Endothelial cell of umbilical vein (primary cell): ENCODE measurements at regions not wholly inside any gene's neighbourhood (a gene's known extent, or its start where the extent isn't known, plus 50 kb on each side); places are given as distances from the start of the nearest gene placed in this dataset.

Experiments used
- EZH2 ChIP-seq: IDR thresholded peaks from 2 replicates; pipeline ENCODE4 v1.6.1; 2012; ENCODE audit warnings: borderline replicate concordance, low read depth, mild to moderate bottlenecking, moderate library complexity, low read length, inconsistent platforms; ENCODE audit not compliant: severe bottlenecking
- GATA2 ChIP-seq: IDR thresholded peaks from 2 replicates; pipeline ENCODE4 v1.7.0; 2011; ENCODE audit warnings: low read depth, mild to moderate bottlenecking, moderate library complexity, mixed read lengths, low read length; ENCODE audit not compliant: insufficient read length, insufficient read depth
- MYC ChIP-seq: IDR thresholded peaks from one replicate; pipeline ENCODE4 v1.6.1; 2011; ENCODE audit warnings: mild to moderate bottlenecking, low read depth, low read length
- POLR2A ChIP-seq: IDR thresholded peaks from 2 replicates; pipeline ENCODE4 v1.6.1; 2012; ENCODE audit warnings: low read depth, mild to moderate bottlenecking, control low read depth, low read length
- POLR2AphosphoS5 ChIP-seq: IDR thresholded peaks from 2 replicates; pipeline ENCODE4 v1.6.1; 2012; ENCODE audit warnings: low read depth, mild to moderate bottlenecking, control low read depth, low read length, moderate library complexity; ENCODE audit not compliant: insufficient read depth
- TF ChIP-seq, protein P1 (sequence below), 2 donors: IDR thresholded peaks; 1 replicate in 1 of 2; 2 replicates in 1 of 2; pipeline ENCODE4 v1.5.1; 2011; ENCODE audit warnings: low read length in 2 of 2, mild to moderate bottlenecking in 2 of 2, moderate library complexity in 2 of 2, control low read depth in 1 of 2, inconsistent platforms in 1 of 2, low read depth in 1 of 2; ENCODE audit not compliant: insufficient read depth in 1 of 2; ENCODE audit errors: extremely low read depth in 1 of 2
- TF ChIP-seq, protein P2 (sequence below): IDR thresholded peaks from 2 replicates; pipeline ENCODE4 v1.6.1; 2011; ENCODE audit not compliant: insufficient read depth, insufficient read length

DNA sequence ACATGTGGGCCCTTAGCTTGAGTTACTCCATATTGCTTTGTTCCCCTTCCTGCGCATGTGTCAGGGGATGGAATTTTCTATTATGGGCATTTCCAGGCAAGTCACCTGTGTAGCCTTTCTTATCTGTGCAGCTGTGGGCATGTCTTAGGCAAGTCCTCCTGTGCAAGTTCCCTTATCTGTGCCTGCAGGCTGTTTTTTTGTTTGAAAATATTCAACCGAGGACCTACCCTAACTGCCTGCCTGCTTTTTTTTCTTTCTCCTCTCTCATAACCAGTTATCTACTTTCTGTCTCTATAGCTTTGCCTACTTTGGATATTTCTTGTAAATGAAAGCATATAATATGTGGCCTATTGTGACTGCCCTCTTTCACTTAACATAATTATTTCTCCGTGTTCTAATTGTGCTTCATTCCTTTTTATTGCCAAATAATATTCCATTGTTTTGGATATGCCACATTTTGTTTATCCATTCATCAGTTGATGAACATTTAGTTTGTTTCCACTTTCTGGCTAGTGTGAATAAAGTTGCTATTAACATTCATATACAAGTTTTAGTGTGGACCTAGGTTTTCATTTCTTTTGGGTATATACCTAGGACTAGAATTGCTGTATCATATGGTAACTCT, 83.6 kb upstream of the CADM1 start:
- TF ChIP-seq, protein P1, sequence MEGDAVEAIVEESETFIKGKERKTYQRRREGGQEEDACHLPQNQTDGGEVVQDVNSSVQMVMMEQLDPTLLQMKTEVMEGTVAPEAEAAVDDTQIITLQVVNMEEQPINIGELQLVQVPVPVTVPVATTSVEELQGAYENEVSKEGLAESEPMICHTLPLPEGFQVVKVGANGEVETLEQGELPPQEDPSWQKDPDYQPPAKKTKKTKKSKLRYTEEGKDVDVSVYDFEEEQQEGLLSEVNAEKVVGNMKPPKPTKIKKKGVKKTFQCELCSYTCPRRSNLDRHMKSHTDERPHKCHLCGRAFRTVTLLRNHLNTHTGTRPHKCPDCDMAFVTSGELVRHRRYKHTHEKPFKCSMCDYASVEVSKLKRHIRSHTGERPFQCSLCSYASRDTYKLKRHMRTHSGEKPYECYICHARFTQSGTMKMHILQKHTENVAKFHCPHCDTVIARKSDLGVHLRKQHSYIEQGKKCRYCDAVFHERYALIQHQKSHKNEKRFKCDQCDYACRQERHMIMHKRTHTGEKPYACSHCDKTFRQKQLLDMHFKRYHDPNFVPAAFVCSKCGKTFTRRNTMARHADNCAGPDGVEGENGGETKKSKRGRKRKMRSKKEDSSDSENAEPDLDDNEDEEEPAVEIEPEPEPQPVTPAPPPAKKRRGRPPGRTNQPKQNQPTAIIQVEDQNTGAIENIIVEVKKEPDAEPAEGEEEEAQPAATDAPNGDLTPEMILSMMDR (IDR thresholded peaks at IDR 0.05; ENCODE audit: extremely low read depth in 1 of 2, insufficient read depth in 1 of 2, low read depth in 1 of 2, low read length in 2 of 2) = no peak
- TF ChIP-seq POLR2A (no peak), EZH2 (no peak), POLR2AphosphoS5 (no peak), GATA2 (no peak), MYC (no peak)
- TF ChIP-seq, protein P2, sequence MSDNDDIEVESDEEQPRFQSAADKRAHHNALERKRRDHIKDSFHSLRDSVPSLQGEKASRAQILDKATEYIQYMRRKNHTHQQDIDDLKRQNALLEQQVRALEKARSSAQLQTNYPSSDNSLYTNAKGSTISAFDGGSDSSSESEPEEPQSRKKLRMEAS = no peak
